VCaP (cell line): ENCODE measurements at regions not wholly inside any gene's neighbourhood (a gene's known extent, or its start where the extent isn't known, plus 50 kb on each side); places are given as distances from the start of the nearest gene placed in this dataset.

Experiments used
- H3K27ac ChIP-seq: fragments of 450-650 bp; 2 replicates; pipeline ENCODE4 v1.5.1; 2017
- TF ChIP-seq, protein P1 (sequence below): fragments of 450-650 bp; conservative IDR thresholded peaks from 2 replicates; pipeline ENCODE4 v1.5.1; 2017; ENCODE audit warnings: mild to moderate bottlenecking, moderate library complexity

DNA sequence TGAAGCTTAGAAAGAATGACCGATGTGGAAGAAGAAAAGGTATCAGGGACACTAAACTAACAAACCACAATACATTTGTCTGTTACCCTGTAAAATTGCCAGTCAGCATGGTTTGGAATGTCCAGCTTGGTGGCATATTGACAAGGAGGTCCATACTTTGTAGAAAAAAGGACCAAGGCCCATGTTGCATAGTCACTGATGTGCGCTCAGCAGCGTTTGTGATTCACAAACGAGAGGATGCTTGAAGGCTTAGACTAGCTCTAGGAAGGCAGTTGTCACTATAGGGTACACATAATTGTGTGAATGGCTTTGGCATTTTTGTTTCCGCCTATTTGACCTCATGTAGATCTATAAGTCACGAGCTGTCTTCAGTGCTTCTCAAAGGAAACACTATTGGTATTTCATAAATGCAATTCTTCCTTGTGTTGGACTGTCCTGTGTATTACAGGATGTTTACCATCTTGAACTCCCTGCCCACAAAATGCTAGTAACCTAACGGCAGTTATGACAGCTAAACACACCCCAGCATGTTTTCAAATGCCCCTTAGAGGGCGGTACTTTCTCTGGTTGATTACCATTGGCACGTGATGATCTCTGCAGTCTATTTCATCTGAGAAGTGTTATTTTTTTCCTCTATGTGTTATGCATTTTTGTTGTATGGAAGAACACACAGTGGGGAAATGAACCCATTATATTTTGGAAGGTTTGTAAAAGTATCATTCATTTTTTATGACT, 304.2 kb downstream of the CYRIA start:
- TF ChIP-seq, protein P1, sequence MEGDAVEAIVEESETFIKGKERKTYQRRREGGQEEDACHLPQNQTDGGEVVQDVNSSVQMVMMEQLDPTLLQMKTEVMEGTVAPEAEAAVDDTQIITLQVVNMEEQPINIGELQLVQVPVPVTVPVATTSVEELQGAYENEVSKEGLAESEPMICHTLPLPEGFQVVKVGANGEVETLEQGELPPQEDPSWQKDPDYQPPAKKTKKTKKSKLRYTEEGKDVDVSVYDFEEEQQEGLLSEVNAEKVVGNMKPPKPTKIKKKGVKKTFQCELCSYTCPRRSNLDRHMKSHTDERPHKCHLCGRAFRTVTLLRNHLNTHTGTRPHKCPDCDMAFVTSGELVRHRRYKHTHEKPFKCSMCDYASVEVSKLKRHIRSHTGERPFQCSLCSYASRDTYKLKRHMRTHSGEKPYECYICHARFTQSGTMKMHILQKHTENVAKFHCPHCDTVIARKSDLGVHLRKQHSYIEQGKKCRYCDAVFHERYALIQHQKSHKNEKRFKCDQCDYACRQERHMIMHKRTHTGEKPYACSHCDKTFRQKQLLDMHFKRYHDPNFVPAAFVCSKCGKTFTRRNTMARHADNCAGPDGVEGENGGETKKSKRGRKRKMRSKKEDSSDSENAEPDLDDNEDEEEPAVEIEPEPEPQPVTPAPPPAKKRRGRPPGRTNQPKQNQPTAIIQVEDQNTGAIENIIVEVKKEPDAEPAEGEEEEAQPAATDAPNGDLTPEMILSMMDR = no peak
- H3K27ac ChIP-seq = no peak overlapping the region

DNA sequence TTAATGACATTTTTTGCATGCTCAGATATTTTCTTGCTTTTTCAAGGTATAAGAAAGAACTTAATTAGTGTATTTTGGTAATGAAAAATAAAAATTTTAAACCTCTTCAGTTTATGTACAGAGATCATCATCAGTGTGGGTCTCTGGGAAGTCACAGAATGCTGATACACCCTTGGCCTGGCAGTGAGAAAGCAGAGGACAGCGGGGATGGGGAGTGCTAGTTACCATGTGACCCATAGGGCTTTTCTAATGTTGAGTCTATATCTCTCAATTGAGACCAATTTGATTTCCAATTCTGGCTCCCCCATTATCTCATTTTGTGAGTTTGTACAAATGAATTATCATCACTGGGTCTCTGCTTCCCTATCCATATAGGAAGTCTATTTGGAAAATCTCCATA, 305.7 kb downstream of the CYRIA start:
- TF ChIP-seq, protein P1 = no peak
- no peak overlapping the region for H3K27ac ChIP-seq

DNA sequence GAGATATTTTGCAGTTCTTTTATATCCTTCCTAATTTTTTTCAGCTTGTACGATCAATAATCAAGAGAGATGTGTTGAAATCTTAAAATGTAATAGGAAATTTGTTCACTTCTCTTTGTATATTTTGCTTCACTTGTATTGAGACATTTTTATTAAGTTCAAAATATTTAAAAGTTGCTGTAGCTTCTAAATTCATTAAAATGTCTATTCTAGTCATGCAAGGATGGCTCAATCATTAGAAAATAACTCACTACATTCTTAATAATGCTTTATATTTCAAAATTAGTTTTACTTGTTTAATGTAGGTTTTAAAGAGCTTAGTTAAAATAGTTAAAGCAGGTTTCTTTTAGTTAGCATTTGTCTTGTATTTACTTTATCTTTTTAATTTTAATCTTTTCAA, 308.4 kb downstream of the CYRIA start:
- TF ChIP-seq, protein P1 = no peak
- H3K27ac ChIP-seq = no peak overlapping the region

DNA sequence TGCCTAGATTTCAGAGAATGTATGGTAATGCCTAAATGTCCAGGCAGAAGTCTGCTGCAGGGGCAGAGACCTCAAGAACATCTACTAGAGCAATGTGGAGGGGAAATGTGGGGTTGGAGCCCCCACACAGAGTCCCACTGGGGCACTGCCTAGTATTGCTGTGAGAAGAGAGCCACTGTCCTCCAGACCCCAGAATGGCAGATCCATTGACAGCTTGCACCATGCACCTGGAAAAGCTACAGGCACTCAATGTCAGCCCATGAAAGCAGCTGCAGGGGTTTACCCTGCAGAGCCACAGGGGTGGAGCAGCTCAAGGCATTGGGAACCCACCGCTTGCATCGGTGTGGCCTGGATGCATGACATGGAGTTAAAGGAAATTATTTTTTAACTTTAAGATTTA, 314.1 kb downstream of the CYRIA start:
- TF ChIP-seq, protein P1 = no peak

DNA sequence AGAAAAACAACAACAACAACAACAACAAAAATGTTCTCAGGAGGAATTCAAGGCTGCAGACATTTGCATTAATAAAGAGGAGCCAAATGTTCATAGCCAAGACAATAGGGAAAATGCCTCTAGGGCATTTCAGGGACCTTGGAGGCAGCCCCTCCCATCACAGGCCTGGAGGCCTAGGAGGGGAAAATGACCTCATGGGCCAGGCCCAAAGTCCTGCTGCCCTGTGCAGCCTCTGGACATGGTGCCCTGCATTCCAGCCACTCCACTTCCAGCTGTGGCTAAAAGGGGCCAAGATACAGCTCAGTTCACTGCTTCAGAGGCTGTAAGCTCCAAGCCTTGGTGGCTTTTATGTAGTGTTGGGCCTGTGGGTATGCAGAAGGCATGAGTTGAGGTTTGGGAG, 314.5 kb downstream of the CYRIA start:
- TF ChIP-seq, protein P1 = no peak
- no peak overlapping the region for H3K27ac ChIP-seq

More for the DNA sequence above, 314.1 kb downstream of the CYRIA start:
- H3K27ac ChIP-seq = no peak overlapping the region

DNA sequence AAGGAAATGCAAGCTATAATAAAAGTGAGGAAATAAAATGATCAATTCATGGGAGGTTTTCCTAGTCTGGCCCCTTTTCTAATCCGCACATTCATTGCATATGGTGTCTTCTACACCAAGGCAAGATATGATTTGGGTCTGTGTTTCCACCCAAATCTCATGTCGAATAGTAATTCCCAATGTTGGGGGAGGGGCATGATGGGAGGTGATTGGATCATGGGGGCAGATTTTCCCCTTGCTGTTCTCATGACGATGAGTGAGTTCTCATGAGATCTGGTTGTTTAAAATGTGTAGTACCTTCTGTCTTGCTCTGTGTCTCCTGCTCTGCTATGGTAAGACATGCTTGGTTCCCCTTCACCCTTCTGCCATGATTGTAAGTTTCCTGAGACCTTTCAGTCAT, 315.4 kb downstream of the CYRIA start:
- TF ChIP-seq, protein P1 = no peak
- H3K27ac ChIP-seq = no peak overlapping the region

DNA sequence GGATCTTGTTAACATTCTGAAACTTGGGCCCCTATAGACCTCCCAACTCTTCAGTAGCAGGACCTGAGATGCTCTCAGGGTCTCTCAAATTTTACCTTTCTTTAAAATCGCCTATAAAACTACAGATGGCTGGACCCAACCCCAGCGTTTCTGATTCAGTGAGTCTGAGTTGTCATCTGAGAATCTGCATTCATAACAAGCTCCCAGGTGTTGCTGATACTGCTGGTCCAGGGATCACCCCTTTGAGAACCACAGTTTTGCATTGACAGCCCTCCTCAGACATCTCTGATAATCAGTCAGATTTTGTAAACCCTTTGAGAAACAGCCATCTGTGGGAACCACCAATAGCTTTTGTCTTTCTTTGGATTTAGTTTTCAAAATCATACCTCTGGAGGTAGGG, 315.8 kb downstream of the CYRIA start:
- TF ChIP-seq, protein P1 = no peak

More for the DNA sequence above, 315.8 kb downstream of the CYRIA start:
- no peak overlapping the region for H3K27ac ChIP-seq
